ENCODE measurements at regions not wholly inside any gene's neighbourhood (a gene's known extent, or its start where the extent isn't known, plus 50 kb on each side); places are given as distances from the start of the nearest gene placed in this dataset.

DNA sequence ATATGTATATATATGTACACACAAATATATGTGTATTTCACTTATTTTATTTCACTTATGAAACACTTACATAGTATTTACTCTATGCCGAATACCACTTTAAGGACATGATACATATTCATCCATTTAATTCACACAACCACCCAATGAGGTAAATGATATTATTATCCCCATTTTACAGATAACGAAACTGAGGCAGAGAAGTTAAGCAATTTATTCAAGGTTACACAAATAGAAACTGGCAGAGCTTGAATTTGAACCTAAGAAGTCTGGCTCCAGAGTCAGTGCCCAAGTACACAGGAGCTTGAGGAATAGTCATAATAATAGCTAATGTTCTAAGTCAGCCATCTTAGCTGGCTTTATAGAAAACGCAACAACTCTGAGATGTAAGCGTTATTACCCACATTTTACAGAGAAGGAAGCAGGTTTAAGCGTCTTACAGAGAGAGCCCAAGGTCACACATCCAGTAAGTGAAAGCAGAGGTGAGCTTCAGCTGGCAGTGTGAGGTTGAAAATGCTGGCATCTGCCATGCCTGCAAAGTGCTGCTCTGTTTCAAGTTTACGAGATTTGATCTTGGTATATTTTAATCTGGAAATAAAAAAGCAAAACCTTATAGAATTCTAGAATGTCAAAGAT lies 326.9 kb downstream of the LPIN1 start:
- no peak for TF ChIP-seq CTCF (IDR thresholded peaks at IDR 0.05; ENCODE audit: control insufficient read depth, extremely low read depth, insufficient read depth)
- no peak for DNase-seq (ENCODE audit: low read depth)
- H3K4me3 ChIP-seq (ENCODE audit: low read depth, low read length): no peak overlapping the region

GRCh38 chr2:12074126-12074844 lies 327.9 kb downstream of the LPIN1 start:
- DNase-seq (ENCODE audit: low read depth): no peak
- TF ChIP-seq CTCF (IDR thresholded peaks at IDR 0.05; ENCODE audit: control insufficient read depth, extremely low read depth, insufficient read depth): no peak
- H3K4me3 ChIP-seq (ENCODE audit: low read depth, low read length): no peak overlapping the region

GRCh38 chr2:12074845-12075217 lies 328.4 kb downstream of the LPIN1 start:
- no peak for TF ChIP-seq CTCF (IDR thresholded peaks at IDR 0.05; ENCODE audit: control insufficient read depth, extremely low read depth, insufficient read depth)
- no peak for DNase-seq (ENCODE audit: low read depth)
- no peak overlapping the region for H3K4me3 ChIP-seq (ENCODE audit: low read depth, low read length)

DNA sequence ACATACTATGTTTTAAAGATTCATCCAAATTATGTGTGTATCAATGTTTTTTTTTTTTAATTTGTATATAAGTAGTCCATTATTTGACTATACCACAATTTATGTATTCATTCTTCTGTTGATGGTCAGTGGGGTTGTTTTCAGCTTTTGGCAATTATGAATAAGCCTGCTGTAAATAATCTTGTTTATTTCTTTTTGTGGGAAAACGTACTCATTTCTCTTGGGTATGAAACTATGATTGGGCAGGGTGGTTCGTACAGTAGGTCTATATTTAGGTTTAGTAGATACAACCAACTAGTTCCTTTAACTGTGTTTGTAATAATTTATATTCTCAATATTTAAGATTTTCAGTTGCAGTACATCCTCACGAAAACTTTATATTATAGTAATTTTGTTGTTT lies 329.2 kb downstream of the LPIN1 start:
- no peak overlapping the region for H3K4me3 ChIP-seq (ENCODE audit: low read depth, low read length)
- DNase-seq (ENCODE audit: low read depth): no peak
- TF ChIP-seq CTCF (IDR thresholded peaks at IDR 0.05; ENCODE audit: control insufficient read depth, extremely low read depth, insufficient read depth): no peak

GRCh38 chr2:12076810-12077209 lies 330.4 kb downstream of the LPIN1 start:
- TF ChIP-seq CTCF (IDR thresholded peaks at IDR 0.05; ENCODE audit: control insufficient read depth, extremely low read depth, insufficient read depth): no peak
- no peak overlapping the region for H3K4me3 ChIP-seq (ENCODE audit: low read depth, low read length)
- DNase-seq (ENCODE audit: low read depth): no peak

- TF ChIP-seq CTCF (IDR thresholded peaks at IDR 0.05; ENCODE audit: control insufficient read depth, extremely low read depth, insufficient read depth): no peak
- DNase-seq (ENCODE audit: low read depth): no peak
- H3K4me3 ChIP-seq (ENCODE audit: low read depth, low read length): no peak overlapping the region
Observed at GRCh38 chr2:12080360-12080759, 333.9 kb downstream of the LPIN1 start.

Data from LNCaP clone FGC (cell line).